ENCODE measurements at regions not wholly inside any gene's neighbourhood (a gene's known extent, or its start where the extent isn't known, plus 50 kb on each side); places are given as distances from the start of the nearest gene placed in this dataset.

- no peak for DNase-seq (ENCODE audit: low spot score)
Measured at GRCh38 chr13:72165276-72165675, 298.3 kb upstream of the DACH1 start.

GRCh38 chr13:72164811-72165210 is 297.8 kb upstream of the DACH1 start:
- no peak for DNase-seq (ENCODE audit: low spot score)

DNA sequence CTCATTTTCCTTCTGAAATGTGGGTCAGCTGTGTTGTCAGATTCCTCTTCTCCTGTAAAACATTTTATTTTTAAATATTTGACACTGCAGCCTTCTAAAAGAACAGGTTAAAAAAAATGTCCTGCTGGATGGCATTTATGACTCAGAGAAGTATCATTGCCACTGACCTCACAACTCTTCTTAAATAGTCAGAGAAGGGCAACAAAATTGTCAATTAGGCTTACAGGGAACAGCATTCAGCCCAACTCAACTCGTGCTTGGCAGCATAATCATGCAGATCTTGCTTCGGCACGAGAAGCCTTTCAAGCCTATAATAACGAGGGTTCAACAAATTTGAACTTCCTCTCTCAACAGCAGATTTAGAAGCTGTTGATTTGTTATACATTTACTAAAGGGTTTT is 296.7 kb upstream of the DACH1 start:
- DNase-seq (ENCODE audit: low spot score): no peak

- no peak for DNase-seq (ENCODE audit: low spot score)
Measured at GRCh38 chr13:72160977-72161376, 294.0 kb upstream of the DACH1 start.

GRCh38 chr13:72156760-72157159 is 289.8 kb upstream of the DACH1 start:
- no peak for DNase-seq (ENCODE audit: low spot score)

DNA sequence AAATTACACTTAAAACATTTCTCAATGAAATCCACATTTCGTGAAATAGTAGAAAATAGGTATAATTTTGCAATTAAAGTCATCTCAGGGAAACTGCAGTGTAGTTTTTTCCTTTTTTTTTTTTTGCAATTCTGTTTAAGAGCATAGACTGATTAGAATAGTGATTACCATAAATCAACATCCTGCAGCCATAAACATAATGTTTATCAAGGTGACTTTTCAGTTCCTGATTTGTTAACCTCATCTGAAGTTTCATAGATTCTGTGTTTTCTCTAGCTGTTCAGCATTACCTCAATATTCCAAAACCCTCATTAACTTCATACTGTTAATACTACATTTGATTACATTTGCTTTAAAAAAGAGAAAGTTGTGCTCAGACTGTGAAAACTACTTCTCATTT is 286.3 kb upstream of the DACH1 start:
- no peak for DNase-seq (ENCODE audit: low spot score)

- DNase-seq (ENCODE audit: low spot score): no peak
Measured at GRCh38 chr13:72151241-72151640, 284.2 kb upstream of the DACH1 start.

GRCh38 chr13:72150502-72150901 is 283.5 kb upstream of the DACH1 start:
- DNase-seq (ENCODE audit: low spot score): no peak

GRCh38 chr13:72149701-72150100 is 282.7 kb upstream of the DACH1 start:
- DNase-seq (ENCODE audit: low spot score): no peak

DNA sequence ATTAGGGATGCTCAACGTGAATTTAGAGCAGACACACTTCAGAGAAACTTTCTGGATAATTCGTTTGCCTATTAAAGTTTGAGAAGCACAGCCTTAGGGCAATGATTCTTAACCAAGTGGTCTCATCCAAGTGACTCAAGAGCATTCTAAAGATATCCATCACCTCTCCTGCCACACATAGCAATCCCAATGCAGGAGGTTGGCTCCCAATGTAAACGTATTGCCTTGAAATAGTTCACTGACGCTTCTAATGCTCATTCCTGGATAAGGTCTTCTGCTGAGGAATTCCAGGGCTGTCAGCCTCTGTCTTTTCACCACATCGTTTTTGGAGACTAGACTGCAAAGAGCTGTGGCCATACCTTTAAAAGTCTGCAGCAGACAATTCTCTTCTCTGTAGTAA is 279.8 kb upstream of the DACH1 start:
- no peak for DNase-seq (ENCODE audit: low spot score)

DNA sequence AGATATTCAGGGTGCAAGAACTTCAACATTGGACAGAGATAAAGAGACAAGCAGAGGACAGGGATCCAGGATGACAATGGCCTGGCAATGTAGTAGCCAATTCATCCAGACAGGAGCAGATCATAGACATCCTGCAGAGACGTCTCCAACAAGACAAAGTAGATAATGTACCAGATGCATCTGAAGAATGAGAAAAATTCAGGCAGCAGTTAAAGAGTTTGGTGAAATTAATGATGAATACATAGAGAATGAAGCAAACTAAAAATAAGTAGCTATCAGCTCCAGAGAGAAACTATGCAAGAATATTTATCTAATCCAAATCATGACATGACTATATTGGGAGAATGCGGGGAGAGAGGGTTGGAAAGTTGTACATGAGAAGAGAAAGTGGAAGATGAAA is 278.4 kb upstream of the DACH1 start:
- DNase-seq (ENCODE audit: low spot score): no peak

DNA sequence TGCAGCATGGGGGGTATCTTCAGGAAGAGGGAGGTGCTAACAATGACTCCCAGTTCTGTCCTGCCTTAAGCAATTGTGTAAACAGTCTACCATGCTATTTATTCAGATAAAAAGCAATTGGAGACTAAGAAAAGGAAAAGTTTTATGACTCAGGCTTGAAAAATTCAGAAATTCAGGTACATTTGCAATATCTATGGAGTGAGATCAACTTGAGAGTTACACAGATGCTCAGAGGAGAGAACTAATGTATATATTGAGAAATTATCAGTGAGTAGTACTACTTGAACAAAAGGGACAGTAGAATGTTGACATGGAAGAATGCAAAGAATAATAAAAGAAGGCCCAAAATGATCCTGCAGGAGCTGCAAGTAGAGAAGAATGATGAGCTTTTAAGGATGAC is 277.6 kb upstream of the DACH1 start:
- DNase-seq (ENCODE audit: low spot score): no peak

DNA sequence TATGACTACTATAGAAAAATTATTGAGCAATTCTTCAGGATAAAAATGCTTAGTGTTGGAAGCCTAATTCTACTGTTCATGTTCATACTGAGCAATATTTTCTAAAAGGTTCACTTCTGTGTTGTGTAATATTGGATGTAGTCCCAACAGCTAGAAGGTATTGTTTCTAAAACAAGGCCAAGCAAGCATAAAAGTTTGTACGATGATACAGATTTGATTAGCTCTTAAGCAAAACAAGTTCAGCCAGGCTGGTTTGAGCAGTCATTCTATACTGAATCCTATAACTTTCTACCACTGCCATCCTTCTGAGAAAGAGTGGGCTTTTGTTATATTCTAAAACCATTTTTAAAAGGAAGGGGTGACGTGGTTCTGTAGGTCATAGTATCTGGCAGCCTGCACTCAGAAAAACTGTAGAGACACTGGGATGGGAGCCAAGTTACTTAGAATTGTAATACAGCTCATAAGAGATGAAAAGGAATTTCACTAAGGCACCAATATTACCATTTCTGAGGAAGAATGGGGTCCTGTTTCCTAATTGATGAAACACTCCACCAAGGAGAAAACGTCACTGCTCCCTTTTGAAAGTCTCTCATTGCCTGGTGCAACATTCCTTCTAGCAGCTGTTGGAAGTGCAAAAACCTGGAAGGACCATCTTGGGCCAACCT is 275.0 kb upstream of the DACH1 start:
- no peak for DNase-seq (ENCODE audit: low spot score)

- DNase-seq (ENCODE audit: low spot score): no peak
Measured at GRCh38 chr13:72139192-72139591, 272.2 kb upstream of the DACH1 start.

DNA sequence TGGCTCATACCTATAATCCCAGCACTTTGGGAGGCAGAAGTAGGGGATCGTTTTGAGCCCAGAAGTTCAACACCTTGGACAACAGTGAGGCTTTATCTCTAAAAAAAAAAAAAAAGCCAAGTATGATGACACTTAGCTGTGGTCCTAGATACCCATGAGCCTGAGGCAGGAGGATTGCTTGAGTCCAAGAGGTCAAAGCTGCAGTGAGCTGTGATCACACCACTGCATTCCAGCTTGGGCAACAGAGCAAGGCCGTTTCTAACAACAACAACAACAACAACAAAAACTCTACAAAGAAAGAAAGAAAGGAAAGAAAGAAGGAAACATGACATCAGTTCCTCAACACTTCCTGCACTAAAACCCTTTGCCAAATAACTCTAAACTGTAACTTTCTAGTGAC is 265.1 kb upstream of the DACH1 start:
- DNase-seq (ENCODE audit: low spot score): no peak

GRCh38 chr13:72129117-72129516 is 262.1 kb upstream of the DACH1 start:
- no peak for DNase-seq (ENCODE audit: low spot score)

GRCh38 chr13:72127031-72127430 is 260.0 kb upstream of the DACH1 start:
- no peak for DNase-seq (ENCODE audit: low spot score)

- DNase-seq (ENCODE audit: low spot score): no peak
Measured at GRCh38 chr13:72126424-72126823, 259.4 kb upstream of the DACH1 start.

DNA sequence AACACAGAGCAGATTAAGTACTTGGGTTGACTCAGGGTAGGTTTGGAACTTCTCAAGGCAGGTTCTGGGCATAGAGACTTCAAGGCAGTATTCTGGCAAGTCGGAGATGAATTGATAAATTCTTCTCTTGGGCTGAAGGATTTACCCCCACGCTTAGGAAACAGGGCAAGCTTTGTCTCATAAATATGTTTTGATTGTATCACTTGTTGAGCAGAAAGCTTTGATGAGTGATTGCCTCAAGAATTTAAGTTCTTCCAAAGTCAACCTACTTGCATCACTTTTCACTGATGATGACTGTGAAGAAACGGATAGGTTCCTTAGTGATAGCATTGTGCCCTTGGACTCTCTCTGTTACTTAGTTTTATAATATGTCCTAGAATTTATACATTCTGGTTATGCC is 258.6 kb upstream of the DACH1 start:
- DNase-seq (ENCODE audit: low spot score): no peak

DNA sequence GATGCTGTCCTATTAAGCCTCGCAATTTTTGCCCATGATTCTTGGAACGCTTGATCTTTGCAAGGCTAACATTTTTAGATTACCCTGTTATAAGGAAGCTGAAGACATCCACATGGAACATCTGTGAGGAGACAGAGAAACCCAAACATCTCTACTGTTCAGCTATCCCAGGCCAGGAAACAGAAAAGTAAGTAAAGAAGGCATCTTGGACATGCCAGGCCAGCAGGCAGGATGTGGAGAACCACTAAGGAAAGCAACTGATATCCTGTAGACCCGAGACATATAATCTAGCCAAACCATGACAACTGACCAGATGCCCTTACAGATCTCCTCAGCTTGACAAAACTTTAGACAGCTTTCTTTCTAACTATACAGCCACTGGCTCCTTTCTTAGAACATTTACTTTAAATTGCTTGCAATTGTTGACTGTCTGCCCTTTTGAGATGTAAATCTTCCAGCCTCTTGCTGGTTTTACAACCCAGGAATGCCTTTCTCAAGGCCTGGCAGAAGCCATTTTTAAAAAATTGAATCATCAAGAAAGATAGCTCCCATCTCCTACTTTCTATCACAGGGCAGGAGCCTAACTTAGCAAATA is 255.8 kb upstream of the DACH1 start:
- no peak for DNase-seq (ENCODE audit: low spot score)

GRCh38 chr13:72121466-72121865 is 254.5 kb upstream of the DACH1 start:
- no peak for DNase-seq (ENCODE audit: low spot score)

DNA sequence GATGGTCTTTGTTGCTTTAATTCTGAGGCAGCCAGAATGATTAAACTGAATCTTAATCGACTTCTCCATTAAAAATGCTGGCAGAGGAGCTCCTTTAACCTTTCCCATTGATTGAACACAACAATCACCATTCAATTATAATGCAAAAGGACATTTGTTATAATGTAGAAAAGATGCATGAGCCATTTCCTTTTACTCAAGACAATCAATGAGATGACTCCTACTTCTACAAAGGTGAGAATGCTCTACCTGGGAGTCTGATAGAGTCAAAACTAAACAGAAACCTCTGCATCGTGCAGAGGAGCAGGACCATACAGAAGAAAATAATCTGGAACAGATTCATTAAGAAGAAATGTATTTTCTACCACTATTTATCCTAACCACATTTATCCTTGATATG is 253.6 kb upstream of the DACH1 start:
- no peak for DNase-seq (ENCODE audit: low spot score)

GRCh38 chr13:72113931-72114330 is 246.9 kb upstream of the DACH1 start:
- DNase-seq (ENCODE audit: low spot score): no peak

DNA sequence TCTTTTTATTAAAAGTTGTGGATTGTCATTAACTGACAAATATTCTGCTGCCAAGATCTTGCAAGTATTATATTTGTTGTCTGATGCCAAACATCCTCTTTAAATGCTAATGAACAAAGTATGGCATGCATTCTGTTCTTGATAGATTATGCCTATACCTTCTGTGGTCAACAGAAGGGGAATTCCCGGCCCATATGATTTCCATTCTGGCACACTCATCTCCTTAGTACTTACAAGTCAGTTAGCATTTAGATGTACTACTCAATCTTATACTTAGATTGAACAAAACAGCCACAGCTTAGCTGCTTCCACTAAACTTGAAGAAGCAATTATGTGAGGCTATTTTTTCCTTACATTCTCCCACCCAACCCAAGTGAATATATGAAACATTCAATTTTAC is 246.1 kb upstream of the DACH1 start:
- DNase-seq (ENCODE audit: low spot score): no peak

Data from ecto neural progenitor cell (in vitro differentiated cells).